NCI-H2196 treated with DMSO at 0.1 percent for 48 hours (cell line): ENCODE measurements at regions not wholly inside any gene's neighbourhood (a gene's known extent, or its start where the extent isn't known, plus 50 kb on each side); places are given as distances from the start of the nearest gene placed in this dataset.

Experiments used
- DNase-seq: peaks from one replicate; lab custom pipeline; 2025; ENCODE audit not compliant: unreplicated experiment; lab: John Stamatoyannopoulos, UW

DNA sequence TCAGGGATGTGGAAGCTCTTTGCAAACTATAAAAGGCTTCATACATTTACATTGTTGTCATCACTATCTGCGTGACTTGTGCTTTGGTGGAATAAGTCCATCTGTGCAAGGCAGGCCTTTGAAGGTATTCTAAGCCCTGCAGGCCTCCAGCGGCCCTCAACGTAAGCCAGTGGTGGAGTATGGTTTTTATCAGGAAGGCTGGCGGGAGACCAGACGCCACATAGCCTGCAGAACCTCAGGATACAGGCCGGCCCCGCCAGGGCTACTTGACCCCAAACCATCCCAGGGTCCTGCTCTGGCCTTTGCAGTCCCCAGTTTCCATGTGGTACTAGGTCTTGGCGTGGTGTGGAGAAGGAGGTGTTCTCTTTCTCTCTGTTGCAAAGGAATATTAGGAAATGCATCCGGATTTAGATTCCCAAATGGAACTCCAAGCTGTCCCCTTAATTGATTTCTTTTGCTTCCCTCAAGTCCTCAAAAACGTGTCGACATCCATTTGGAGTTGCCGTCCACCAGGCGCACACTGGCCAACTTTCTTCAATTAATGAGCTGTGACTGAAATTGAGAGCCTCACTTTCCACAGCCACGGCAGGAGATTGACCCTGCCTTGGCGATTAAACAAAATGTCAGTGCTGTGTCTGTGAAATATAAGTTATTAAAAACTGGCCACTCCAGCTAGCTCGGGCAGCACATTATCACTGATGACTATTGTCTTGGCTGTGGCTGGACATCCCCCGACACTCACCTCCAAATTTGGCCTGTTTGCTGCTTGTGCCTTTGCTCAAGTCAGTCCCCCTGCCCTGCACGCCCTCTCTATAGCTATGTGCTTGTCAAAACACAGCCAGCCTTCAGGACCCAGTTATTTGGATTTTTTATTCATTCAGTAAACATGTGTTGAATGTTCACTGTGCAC lies 239.8 kb upstream of the TLE3 start:
- no peak for DNase-seq

- no peak for DNase-seq
Measured at GRCh38 chr15:70336425-70337009, 238.8 kb upstream of the TLE3 start.

DNA sequence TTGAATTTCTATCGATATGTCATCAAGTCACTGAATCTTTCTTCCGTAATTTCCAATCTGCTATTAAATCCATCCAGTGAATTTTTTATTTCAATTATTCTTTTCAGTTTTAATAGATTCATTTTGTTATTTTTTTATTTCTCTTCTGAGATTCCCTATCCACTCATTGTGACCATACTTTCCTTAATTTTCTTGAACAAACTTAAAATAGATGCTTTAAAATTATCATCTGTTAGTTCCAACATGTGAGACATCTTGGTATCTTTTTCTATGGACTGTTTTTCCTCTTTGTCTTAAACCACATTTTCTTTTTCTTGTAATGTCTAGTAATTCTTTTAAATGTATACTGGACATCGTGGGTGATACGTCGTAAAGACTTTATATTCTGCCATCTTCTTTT lies 236.6 kb upstream of the TLE3 start:
- DNase-seq, result no peak

GRCh38 chr15:70329179-70329578 lies 231.5 kb upstream of the TLE3 start:
- DNase-seq, result no peak

DNA sequence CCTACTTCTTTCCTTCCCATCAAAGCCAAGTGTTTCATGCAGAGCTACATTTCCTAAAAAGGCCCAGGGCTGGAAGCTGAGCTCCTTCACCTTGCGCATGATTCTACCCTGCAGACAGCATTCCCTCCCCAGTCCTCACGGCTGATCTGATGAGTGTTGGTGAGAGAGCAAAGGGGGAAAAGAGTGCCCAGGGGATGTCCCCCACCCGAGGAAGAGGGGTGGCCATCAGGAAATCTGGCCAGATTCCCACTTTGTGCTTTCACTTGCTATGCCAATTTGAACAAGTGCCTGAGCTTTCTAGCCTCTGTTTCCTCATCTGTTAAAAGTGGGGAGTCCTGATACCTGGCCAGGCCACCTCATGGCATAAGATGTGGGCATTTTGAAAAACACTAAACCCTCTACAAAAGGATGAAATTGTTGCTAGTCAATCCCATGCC lies 231.0 kb upstream of the TLE3 start:
- DNase-seq, result no peak

- DNase-seq, result no peak
Measured at GRCh38 chr15:70327856-70328678, 230.3 kb upstream of the TLE3 start.

GRCh38 chr15:70327328-70327855 lies 229.7 kb upstream of the TLE3 start:
- no peak for DNase-seq

DNA sequence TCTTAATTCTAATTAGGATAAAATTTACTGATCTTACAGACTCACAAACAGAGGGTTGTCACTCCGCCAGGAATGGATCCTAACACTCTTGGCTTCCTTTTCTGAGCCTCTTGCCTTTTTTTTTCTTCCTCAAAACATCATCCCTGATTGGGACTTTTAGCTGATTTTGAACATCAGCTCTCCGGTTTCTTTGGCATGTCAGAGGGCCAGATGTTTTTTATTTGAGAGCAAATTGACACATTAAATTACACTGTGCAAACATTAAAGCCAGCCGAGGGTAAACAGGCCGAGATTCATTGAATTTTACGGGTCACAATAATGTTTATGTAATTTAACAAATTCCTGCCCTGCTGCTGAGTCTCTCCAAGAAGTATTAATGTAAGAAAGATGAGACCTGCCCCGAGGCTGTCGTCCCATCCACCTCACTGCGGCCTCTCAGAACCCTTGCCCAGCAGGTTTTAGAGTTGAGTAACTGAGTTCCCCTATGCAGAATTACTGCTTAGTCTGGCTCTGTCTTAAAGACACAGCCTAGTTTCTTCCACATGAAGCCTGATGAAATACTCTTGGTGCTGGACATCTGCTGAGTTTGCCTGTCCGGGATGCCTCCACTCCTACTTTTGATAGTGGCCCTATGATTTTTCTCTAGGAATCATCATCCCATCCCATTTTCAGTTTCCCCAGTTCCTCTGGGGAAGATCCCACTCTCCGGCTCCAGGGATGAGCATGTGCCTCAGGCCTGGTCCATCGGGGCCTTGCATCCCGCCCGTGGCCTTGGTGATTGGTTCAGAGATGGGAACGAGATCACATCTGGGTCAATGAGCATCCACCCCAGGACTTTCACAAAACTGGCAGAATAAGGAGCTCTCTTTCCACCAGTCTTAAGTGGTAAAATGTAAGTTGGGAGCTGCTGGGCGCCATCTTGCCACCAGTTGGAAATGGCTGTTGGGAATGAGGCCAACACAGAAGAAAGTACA lies 226.6 kb upstream of the TLE3 start:
- peak; percentile 56 for DNase-seq

DNA sequence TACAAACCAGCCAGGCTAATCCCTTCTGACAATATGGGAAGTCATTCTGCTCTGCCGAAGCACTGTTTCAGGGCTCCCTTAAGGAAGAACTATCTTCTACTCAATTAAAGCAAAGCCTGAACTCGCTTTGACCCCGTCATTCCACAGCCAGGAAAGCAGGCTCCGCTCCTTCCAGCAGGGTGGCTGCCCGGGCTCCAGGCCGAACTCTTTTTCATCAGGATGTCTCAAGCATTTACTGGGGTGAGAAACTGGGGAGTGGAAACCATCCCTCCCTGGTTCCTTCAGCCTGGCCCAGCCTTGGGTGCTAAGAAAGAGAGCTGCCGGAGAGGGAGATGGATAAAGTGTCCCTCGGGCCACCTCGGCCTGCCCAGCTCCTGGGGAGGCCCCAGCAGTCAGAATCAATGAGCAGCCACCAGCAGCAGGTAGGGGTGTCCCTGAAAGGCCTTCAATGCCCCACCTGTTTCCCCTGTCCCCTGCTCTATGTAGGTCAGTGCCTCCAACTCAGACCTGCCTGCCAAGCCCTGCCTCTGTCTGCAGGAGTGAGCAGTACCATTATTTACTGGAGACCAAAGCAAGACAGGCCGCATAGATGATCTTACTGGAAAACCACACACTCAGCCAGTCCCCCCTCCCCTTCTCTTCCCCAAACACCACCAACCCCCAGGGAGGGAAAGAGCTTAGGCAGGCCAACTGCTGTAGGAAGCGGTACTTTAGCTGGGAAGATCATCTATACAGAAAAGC lies 225.6 kb upstream of the TLE3 start:
- peak; percentile 46 for DNase-seq

DNA sequence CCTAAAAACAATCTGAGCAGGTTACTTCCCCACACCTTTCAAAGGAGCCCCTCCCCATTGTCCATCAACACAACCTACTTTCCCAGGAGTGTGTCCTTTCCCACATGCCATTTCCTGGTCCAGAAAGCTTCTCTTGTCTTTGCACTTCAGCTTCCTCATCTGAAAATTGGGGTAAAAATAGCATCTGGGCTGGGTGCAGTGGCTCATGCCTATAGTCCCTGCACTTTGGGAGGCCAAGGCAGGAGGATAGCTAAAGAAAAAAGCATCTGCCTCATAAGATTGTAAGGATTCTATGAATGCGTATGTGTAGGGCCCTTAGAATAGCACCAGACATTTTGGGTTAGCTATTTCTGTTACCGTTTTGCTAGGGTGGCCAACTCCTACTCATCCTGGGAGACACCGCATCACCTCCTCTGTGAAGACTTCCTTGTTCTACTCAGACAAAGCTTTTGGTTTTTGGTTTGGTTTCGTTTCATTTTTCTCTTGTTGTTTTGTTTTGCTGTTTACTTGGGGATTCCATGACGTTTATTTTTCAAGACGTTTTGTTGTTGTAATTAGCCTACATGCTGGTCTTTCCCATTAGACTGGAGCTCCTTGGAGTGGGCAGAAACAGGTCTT lies 224.4 kb upstream of the TLE3 start:
- no peak for DNase-seq

GRCh38 chr15:70321172-70321819 lies 223.6 kb upstream of the TLE3 start:
- no peak for DNase-seq

DNA sequence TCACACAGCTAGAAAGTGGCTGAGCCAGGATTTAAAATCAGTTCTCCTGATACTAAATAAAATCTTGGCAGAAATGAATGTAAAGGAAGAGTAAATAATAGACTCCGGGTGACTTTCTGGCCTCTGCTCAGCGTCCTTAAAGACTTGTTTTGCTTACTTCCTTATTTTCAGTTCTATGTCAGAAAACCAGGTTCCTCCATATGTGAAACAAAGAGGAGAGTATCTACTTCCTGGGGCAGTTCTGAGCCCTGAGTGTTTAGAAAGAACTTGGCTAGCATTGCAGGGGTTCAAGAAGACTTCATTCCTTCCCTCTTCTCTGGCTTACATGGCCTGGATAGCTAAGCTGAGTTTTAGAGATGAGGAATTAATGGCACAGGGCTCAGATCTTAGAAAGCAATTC lies 222.8 kb upstream of the TLE3 start:
- DNase-seq, result no peak

DNA sequence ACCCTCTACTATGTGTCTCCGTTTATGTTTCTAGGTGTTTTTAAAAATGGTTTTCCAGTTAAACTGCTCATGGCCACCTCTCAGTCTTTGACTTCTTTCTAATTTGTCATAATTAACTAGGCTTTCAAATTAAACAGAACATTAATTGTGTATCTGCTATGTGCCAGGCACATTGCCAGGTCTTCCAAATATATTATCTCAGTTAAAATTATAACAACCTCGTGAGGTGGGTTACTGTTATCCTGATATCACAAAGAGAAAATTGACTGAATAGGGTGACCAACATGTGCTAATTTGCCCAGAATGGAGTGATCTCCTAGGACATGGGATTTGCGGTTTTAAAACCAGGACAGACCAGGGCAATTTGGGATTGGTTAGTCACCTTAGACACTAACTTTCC lies 222.4 kb upstream of the TLE3 start:
- no peak for DNase-seq

DNA sequence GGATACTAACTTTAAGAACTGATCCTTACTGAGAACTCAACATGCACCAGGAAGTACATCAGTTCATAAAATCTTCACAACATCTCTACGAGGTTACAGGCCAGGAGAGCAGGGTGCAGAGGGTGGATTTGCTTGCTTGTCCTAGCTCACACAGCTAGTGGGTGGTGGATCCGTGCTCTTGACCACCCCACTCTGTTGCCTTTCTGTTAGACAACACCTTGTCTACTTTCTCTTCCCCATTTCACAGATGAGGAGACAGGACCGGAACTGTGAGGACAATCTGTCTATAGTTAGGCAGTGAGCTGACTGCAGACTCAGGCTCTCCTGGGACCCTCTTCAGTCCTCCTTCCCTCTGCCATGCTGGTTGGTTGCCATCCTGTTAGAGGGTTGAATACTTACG lies 221.7 kb upstream of the TLE3 start:
- DNase-seq, result no peak

- DNase-seq, result no peak
Measured at GRCh38 chr15:70318594-70319465, 221.1 kb upstream of the TLE3 start.

DNA sequence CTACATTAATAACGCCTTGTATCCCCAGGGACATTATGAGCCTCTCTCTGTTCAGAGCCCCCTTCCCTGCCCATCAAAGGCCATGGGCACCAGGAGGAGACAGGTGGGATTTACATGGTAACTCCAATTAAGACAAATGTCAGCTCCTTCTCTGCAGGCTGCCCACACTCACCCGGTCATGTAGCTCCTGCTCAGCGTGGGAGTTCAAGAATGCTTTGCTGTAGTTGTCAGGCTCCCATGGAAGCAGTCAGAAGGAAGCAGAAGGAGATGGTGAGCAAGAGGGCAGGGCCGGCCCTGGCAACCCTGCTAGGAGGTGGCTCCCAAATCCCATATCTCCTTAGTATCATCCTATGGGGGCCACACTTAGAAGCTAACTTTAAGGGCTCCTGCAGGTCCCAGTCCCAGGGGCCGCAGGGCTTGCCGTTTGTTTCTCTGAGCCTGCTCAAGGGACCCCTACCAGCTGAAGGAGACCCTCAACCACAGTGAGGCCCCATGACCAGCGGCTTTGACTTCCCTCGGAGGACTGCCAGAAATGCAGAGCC lies 218.4 kb upstream of the TLE3 start:
- DNase-seq, result no peak

- DNase-seq, result no peak
Measured at GRCh38 chr15:70315431-70315830, 217.7 kb upstream of the TLE3 start.
